Cardiac muscle cell (in vitro differentiated cells and primary cell): ENCODE measurements at regions not wholly inside any gene's neighbourhood (a gene's known extent, or its start where the extent isn't known, plus 50 kb on each side); places are given as distances from the start of the nearest gene placed in this dataset.

Source experiments
- DNase-seq, 2 donors: peaks; one replicate each; pipeline versions ENCODE4 v3.0.0 to v3.0.0-alpha.2; 2010 to 2017; ENCODE audit warnings: low read depth in 1 of 2, low spot score in 1 of 2
- H3K27ac ChIP-seq: fragments of 200-600 bp; sonication (generic); 2 replicates; pipeline ENCODE4 v1.5.1; 2016
- H3K27me3 ChIP-seq: fragments of 200-600 bp; sonication (generic); 2 replicates; pipeline ENCODE4 v1.6.0; 2016; ENCODE audit warnings: control low read depth
- H3K36me3 ChIP-seq: fragments of 200-600 bp; sonication (generic); 2 replicates; pipeline ENCODE4 v1.5.1; 2016; ENCODE audit warnings: control low read depth
- H3K4me1 ChIP-seq: fragments of 200-600 bp; sonication (generic); 2 replicates; pipeline ENCODE4 v1.8.1; 2017; ENCODE audit warnings: low read depth, mild to moderate bottlenecking, mixed run types
- H3K4me3 ChIP-seq: fragments of 200-600 bp; sonication (generic); 2 replicates; pipeline ENCODE4 v1.5.1; 2016; ENCODE audit warnings: mild to moderate bottlenecking
- H3K9me3 ChIP-seq: fragments of 200-600 bp; sonication (generic); 2 replicates; pipeline ENCODE4 v1.5.1; 2017; ENCODE audit warnings: low read depth, mild to moderate bottlenecking, control low read depth
- CTCF ChIP-seq: IDR thresholded peaks from 2 replicates; pipeline ENCODE4 v1.5.1; 2012; ENCODE audit warnings: low read depth, mild to moderate bottlenecking, low read length

- Histone ChIP-seq H3K9me3 (no peaks in the 10 kb centered on the region), H3K27me3 (no peaks in the 10 kb centered on the region), H3K36me3 (no peaks in the 10 kb centered on the region), H3K27ac (no peak overlapping the region), H3K4me1 (no peaks in the 10 kb centered on the region), H3K4me3 (no peak overlapping the region)
- DNase-seq: peak in 1 of 2 donors; percentile 86
- no peak for TF ChIP-seq CTCF
These were observed 1028.3 kb upstream of the EYS start for GRCh38 chr6:66735106-66735890.

- Histone ChIP-seq H3K4me1 (no peaks in the 10 kb centered on the region), H3K27ac (no peak overlapping the region)
These were observed 1024.3 kb upstream of the EYS start for GRCh38 chr6:66731310-66731709.

GRCh38 chr6:66725670-66726069 lies 1018.6 kb upstream of the EYS start:
- DNase-seq: no peak
- Histone ChIP-seq H3K4me3 (no peak overlapping the region), H3K27ac (no peak overlapping the region), H3K27me3 (no peaks in the 10 kb centered on the region), H3K36me3 (no peaks in the 10 kb centered on the region), H3K4me1 (no peaks in the 10 kb centered on the region), H3K9me3 (no peaks in the 10 kb centered on the region)
- no peak for TF ChIP-seq CTCF

More at GRCh38 chr6:66731310-66731709, 1024.3 kb upstream of the EYS start:
- H3K36me3 ChIP-seq: no peaks in the 10 kb centered on the region
- DNase-seq: no peak
- no peak for TF ChIP-seq CTCF
- H3K9me3 ChIP-seq: no peaks in the 10 kb centered on the region
- no peak overlapping the region for H3K4me3 ChIP-seq
- no peaks in the 10 kb centered on the region for H3K27me3 ChIP-seq

GRCh38 chr6:66717801-66718200 lies 1010.8 kb upstream of the EYS start:
- no peak for TF ChIP-seq CTCF
- DNase-seq: no peak
- Histone ChIP-seq H3K4me1 (no peaks in the 10 kb centered on the region), H3K4me3 (no peak overlapping the region), H3K9me3 (no peaks in the 10 kb centered on the region), H3K27ac (no peak overlapping the region), H3K36me3 (no peaks in the 10 kb centered on the region), H3K27me3 (no peaks in the 10 kb centered on the region)

GRCh38 chr6:66699385-66699784 lies 992.4 kb upstream of the EYS start:
- no peaks in the 10 kb centered on the region for H3K4me1 ChIP-seq
- no peaks in the 10 kb centered on the region for H3K27me3 ChIP-seq
- H3K36me3 ChIP-seq: no peaks in the 10 kb centered on the region
- no peak overlapping the region for H3K27ac ChIP-seq
- H3K4me3 ChIP-seq: no peak overlapping the region
- TF ChIP-seq CTCF: no peak
- no peaks in the 10 kb centered on the region for H3K9me3 ChIP-seq
- no peak for DNase-seq

DNA sequence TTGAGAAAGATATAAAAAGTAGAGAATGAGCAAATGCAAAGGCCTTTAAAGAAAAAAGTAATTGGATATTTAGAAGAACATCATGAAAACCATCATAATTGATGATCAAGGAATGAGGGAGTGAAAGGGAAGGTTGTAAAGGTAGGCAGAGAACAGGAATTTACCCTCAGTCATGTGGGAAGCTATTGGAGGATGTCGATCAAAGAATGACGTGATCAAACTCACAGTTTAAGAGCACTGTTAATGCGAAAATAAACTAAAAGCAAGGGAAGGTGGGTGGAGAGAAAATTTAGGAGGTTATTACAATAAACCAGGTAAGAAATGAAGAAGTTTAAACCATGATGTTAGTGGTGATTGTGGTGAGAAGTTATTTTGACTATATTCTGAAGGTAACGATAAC lies 982.6 kb upstream of the EYS start:
- DNase-seq: no peak
- Histone ChIP-seq H3K36me3 (no peaks in the 10 kb centered on the region), H3K27me3 (peaks cover 7% of the 10 kb centered on the region), H3K4me1 (peaks cover 9% of the 10 kb centered on the region), H3K27ac (no peak overlapping the region), H3K9me3 (peaks cover 2% of the 10 kb centered on the region), H3K4me3 (no peak overlapping the region)
- TF ChIP-seq CTCF: no peak
